ENCODE measurements at regions not wholly inside any gene's neighbourhood (a gene's known extent, or its start where the extent isn't known, plus 50 kb on each side); places are given as distances from the start of the nearest gene placed in this dataset.

GRCh38 chr1:228852511-228853088 lies 117.3 kb downstream of the RHOU start:
- no peak for DNase-seq
- no peaks in the 10 kb centered on the region for H3K36me3 ChIP-seq
- H3K27me3 ChIP-seq, result no peaks in the 10 kb centered on the region
- no peaks in the 10 kb centered on the region for H3K9me3 ChIP-seq
- no peak for TF ChIP-seq CTCF (IDR thresholded peaks at IDR 0.05; ENCODE audit: low read depth, low read length)
- H3K4me3 ChIP-seq (ENCODE audit: low read depth, low read length), result no peak overlapping the region
- peaks cover 3% of the 10 kb centered on the region for H3K4me1 ChIP-seq

- Histone ChIP-seq H3K27me3 (no peaks in the 10 kb centered on the region), H3K4me3 (ENCODE audit: low read depth, low read length) (no peak overlapping the region), H3K36me3 (no peaks in the 10 kb centered on the region), H3K9me3 (no peaks in the 10 kb centered on the region), H3K4me1 (peaks cover 3% of the 10 kb centered on the region)
- no peak for TF ChIP-seq CTCF (IDR thresholded peaks at IDR 0.05; ENCODE audit: low read depth, low read length)
- DNase-seq, result no peak
Measured at GRCh38 chr1:228853191-228853590, 117.9 kb downstream of the RHOU start.

GRCh38 chr1:228853637-228854036 lies 118.4 kb downstream of the RHOU start:
- Histone ChIP-seq H3K4me3 (ENCODE audit: low read depth, low read length) (no peak overlapping the region), H3K36me3 (no peaks in the 10 kb centered on the region), H3K4me1 (peaks cover 3% of the 10 kb centered on the region), H3K9me3 (no peaks in the 10 kb centered on the region), H3K27me3 (no peaks in the 10 kb centered on the region)
- no peak for TF ChIP-seq CTCF (IDR thresholded peaks at IDR 0.05; ENCODE audit: low read depth, low read length)
- no peak for DNase-seq

- no peak for DNase-seq
- H3K36me3 ChIP-seq, result no peaks in the 10 kb centered on the region
- H3K9me3 ChIP-seq, result no peaks in the 10 kb centered on the region
- no peak overlapping the region for H3K4me3 ChIP-seq (ENCODE audit: low read depth, low read length)
- TF ChIP-seq CTCF (IDR thresholded peaks at IDR 0.05; ENCODE audit: low read depth, low read length), result no peak
- peaks cover 3% of the 10 kb centered on the region for H3K4me1 ChIP-seq
- no peaks in the 10 kb centered on the region for H3K27me3 ChIP-seq
Measured at GRCh38 chr1:228854907-228855306, 119.6 kb downstream of the RHOU start.

GRCh38 chr1:228857611-228858010 lies 122.3 kb downstream of the RHOU start:
- Histone ChIP-seq H3K27me3 (no peaks in the 10 kb centered on the region), H3K4me1 (peaks cover 12% of the 10 kb centered on the region)
- TF ChIP-seq CTCF (IDR thresholded peaks at IDR 0.05; ENCODE audit: low read depth, low read length), result no peak

DNA sequence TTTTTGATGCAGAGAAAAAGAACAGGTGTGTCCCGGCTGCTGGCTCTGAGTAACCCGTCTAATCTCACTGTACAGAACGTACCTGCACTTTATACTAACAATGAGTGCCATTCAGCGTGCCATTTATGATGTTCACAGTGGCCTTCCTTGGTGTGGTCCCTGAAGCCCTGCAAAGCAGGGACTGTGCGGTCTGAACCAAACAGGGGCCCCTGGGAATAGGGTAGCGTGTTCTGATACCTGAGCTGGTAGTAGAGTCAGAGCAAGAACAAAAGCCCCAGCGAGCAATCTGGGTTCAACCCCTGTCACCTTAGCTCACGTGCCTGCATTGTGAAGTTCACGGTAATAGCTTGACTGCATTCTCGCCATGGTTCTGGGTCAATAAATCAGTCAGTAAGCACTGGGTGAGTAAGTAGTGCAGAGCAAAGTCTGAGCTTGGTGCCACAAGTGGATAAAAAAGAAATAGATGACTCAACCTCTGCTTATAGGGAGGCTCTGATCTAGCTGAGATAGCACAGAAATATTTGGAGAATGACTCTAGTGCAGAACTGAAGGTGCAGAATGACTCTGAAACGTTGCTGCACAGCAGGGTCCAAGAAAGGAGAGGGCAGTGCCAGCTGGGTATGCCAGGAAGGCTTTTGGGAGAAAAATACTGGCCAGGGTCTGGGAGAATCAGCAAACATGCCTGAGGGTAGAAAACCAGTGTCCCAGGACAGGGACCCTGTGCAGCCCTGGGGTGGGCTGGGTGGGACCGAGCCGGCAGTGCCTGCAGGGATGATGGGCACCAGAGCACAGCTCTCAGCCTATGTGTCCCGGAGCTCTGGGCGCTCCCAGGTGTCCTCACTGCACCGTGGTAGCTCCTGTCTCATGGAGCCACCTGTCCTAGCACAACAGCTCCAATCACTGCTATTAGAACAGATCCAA lies 125.9 kb downstream of the RHOU start:
- Histone ChIP-seq H3K4me1 (peaks cover 26% of the 10 kb centered on the region), H3K27me3 (no peaks in the 10 kb centered on the region), H3K9me3 (no peaks in the 10 kb centered on the region), H3K36me3 (no peaks in the 10 kb centered on the region), H3K4me3 (ENCODE audit: low read depth, low read length) (no peak overlapping the region)
- no peak for DNase-seq
- TF ChIP-seq CTCF (IDR thresholded peaks at IDR 0.05; ENCODE audit: low read depth, low read length), result no peak

More at GRCh38 chr1:228857611-228858010, 122.3 kb downstream of the RHOU start:
- H3K36me3 ChIP-seq, result no peaks in the 10 kb centered on the region
- DNase-seq, result no peak
- no peaks in the 10 kb centered on the region for H3K9me3 ChIP-seq
- no peak overlapping the region for H3K4me3 ChIP-seq (ENCODE audit: low read depth, low read length)

All from BE2C (cell line).